NCI-H446 (cell line): ENCODE measurements at regions not wholly inside any gene's neighbourhood (a gene's known extent, or its start where the extent isn't known, plus 50 kb on each side); places are given as distances from the start of the nearest gene placed in this dataset.

Experiments
- DNase-seq, 2 experiments: peaks; one replicate each; lab custom pipeline; 2025; lab: John Stamatoyannopoulos, UW

DNA sequence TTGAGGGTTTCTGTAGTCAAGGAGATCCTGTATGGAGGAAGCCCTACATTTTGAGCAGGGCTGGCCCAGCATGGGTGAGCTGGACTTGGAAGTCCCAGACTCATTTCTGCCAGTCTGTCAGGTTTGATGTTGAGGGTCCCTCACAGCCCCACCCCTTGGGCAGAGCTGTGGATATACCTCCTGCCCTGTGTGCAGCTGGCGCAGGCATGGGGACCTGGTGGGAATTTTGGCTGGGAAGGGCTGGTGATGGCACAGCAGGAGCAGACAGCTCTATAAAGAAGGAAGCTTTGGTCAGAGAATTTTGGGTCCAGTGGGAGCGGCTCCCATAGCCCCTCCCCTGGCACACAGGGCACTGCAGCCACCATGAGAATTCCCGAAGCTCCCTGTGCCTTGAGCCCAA lies 482.6 kb downstream of the RPS24 start:
- no peak for DNase-seq

- DNase-seq: no peak
Measured at GRCh38 chr10:78516756-78517155, 483.1 kb downstream of the RPS24 start.

- DNase-seq: no peak
Measured at GRCh38 chr10:78518224-78518623, 484.6 kb downstream of the RPS24 start.

GRCh38 chr10:78520737-78521430 lies 487.2 kb downstream of the RPS24 start:
- no peak for DNase-seq

DNA sequence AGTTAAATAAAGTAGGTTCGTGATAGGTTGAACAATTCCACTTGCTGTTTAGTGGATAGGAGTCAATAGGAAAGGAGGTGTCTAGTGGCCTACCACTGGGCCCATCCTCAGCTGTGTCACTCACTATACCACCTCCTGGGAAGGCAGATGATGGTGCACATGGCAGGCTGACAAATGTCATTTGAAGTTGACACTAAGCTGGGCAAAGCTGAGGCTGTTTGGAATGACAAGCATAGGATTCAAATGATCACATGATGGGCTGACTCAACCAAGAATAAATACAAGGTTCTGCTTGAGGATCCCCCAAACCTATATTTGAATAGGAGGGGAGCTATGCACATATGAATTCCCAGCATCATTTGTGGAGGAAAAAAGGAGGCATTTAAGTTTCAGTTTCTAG lies 489.8 kb downstream of the RPS24 start:
- DNase-seq: no peak

- DNase-seq: peak in 1 of 2 experiments; percentile 60
Measured at GRCh38 chr10:78524342-78524741, 490.7 kb downstream of the RPS24 start.

- peak in 1 of 2 experiments; percentile 14 for DNase-seq
Measured at GRCh38 chr10:78524941-78525340, 491.3 kb downstream of the RPS24 start.

GRCh38 chr10:78526347-78526746 lies 492.7 kb downstream of the RPS24 start:
- DNase-seq: no peak

GRCh38 chr10:78527296-78527695 lies 493.6 kb downstream of the RPS24 start:
- DNase-seq: no peak

DNA sequence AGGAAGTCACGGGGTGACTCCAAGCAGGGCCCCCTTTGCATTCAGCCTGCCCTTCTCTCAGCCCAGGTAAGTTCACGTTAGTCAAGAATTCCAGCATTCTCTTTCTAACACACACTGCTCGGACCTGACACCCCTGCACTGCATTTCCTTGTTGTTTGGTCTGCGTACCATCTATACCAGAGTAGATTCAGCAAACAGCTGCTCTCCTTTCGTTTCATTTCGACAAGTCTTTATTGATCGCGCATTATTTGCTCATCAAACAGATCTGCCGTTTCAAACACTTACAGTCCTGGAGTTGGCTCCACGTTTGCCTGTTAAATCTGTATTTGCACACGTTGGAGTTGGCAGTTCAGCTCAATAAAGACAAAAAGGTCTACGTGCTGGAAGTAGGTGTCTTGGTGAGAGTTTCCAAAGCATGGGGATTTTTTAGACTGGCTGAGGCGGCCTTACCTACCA lies 495.1 kb downstream of the RPS24 start:
- no peak for DNase-seq

- no peak for DNase-seq
Measured at GRCh38 chr10:78529262-78529661, 495.6 kb downstream of the RPS24 start.

DNA sequence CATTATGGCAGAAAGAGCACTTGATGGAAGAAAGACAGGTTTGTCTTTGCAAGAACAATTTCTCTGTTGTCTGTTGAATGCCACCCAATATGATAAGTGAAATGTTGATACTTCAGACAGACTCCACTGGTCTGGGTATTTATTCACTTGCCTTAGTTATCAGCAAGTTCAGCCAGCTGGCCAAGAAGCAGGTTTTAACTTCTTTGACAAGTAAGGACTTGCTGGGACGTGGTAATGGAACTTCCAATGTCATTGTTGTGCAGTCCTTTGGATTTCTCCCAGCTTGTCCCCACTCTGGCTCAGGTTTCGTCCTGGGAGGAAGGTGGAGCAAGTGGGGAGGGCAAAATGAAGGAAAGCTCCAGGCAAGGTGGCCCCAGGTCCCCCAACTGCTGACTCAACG lies 497.4 kb downstream of the RPS24 start:
- no peak for DNase-seq

- no peak for DNase-seq
Measured at GRCh38 chr10:78532480-78533042, 498.9 kb downstream of the RPS24 start.

- no peak for DNase-seq
Measured at GRCh38 chr10:78533098-78533497, 499.4 kb downstream of the RPS24 start.

- no peak for DNase-seq
Measured at GRCh38 chr10:78533776-78534175, 500.1 kb downstream of the RPS24 start.

DNA sequence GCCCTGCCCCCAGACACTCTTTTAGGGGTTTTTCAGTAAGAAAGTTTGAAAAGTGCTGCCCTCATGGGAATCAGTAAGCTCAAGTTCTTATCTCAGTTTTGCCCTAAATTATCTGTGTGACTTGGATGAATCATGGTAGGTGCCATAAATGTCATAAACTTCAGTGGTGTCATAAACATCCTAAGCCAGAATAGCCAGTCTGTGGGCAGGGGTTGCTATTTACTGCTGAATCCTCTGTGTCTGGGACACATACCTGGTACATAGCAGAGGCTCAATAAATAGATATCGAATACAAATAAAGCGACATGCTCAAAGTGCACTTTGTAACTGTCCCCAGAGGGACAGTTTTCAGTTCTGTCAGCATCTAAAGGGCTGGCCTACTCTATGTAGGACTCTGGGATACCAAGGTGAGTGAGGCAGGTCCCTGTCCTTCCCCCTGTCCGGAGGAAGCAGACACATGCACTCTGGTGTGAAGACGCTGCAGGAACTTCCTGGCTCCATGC lies 502.1 kb downstream of the RPS24 start:
- DNase-seq: no peak

- DNase-seq: no peak
Measured at GRCh38 chr10:78537018-78537417, 503.4 kb downstream of the RPS24 start.

DNA sequence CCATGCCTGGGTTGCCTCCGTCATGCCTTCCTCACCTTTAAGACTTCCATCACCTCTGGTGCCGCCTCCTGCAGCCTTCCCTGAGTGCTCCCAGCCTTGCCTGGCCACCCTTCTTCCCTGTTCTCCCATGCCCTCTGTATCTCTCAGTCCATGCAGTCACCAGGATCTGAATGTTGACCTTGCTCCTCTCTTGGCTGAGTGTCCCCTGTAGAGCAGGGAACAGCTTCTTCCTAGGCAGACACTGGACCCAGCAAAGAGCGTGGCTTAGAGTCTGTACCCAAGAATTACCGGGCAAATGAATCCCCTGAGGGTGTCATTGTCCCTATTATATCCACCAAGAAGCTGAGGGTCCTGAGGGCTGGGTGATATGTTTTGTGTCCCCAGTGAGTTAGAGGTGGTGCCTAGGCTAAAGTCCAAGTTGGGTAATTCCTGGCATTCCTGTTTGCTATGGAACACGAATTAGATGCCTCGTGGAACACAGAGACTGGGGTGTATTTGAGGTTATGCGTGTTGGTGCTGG lies 505.6 kb downstream of the RPS24 start:
- DNase-seq: no peak

GRCh38 chr10:78540355-78541076 lies 506.9 kb downstream of the RPS24 start:
- no peak for DNase-seq

DNA sequence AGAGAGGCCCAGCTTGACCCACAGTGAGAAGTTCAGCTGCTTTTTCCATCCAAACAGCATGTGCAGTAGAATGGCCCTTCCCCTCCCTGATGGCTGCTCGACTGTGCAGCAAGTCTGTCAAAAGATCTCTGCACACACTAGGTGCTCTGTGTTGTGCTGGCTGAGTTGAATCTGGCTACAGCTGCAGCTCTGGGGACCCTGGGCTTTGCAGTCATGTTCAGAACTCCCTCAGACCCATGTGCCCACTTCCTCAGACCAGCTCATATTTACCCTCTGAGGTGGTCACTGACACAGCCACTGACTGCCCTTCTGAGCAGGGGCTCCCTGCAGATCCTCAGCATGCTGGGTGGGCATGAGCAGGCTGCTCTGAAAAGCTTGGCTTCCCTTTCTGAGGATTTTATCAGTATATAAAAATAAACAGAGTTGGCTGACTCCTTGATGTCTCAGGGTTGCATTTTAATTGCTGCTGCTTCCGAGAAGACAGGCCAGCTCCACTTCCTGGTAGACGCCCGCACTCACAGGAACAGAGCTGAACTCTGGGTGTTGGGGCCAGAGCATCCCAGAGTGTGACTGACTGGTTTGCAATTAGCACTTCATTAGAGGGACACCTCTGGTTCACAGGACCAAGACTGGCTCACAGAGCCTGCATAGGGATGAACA lies 507.9 kb downstream of the RPS24 start:
- no peak for DNase-seq

- DNase-seq: no peak
Measured at GRCh38 chr10:78542141-78542489, 508.5 kb downstream of the RPS24 start.

DNA sequence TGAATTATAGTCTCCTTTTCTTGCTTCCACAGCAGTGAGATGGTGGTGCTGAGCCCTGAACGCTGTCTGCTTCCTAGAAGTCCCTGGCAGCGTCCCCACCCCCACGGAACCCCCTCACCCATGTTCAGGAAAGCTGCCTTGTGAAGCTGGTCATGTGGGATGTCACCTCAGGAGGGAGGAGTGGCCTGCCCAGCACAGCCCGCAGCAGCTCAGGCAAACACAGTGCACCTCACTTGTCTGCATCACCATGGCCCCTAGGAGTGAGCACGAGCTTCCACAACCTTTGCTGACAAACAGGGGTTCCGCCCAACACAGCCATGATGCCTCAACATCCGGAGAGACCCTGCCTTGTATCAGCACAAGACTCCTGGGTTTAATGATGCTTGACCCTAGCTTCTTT lies 508.9 kb downstream of the RPS24 start:
- DNase-seq: no peak
